KMS-11 (cell line): ENCODE measurements at regions not wholly inside any gene's neighbourhood (a gene's known extent, or its start where the extent isn't known, plus 50 kb on each side); places are given as distances from the start of the nearest gene placed in this dataset.
"Not testable (repeated sequence)": the region's sequence is repeated elsewhere in the genome, so short reads cannot be mapped to it uniquely, and the experiment has no call there.

Experiments
- H2AFZ ChIP-seq: fragments of 200-600 bp; sonication (generic); 2 replicates; pipeline ENCODE4 v1.6.1; 2016; ENCODE audit warnings: antibody characterized with exemption, mixed run types, low read depth
- H3K27ac ChIP-seq: fragments of 200-600 bp; sonication (generic); 2 replicates; pipeline ENCODE4 v1.6.1; 2016; ENCODE audit warnings: mild to moderate bottlenecking, mixed run types
- H3K27me3 ChIP-seq: fragments of 200-600 bp; sonication (generic); 2 replicates; pipeline ENCODE4 v1.6.1; 2017; ENCODE audit warnings: mild to moderate bottlenecking, low read depth, mixed run types, moderate library complexity; ENCODE audit not compliant: insufficient read depth
- H3K36me3 ChIP-seq: fragments of 200-600 bp; sonication (generic); 2 replicates; pipeline ENCODE4 v1.6.1; 2017; ENCODE audit warnings: mild to moderate bottlenecking, mixed run types; ENCODE audit not compliant: insufficient read depth
- H3K4me1 ChIP-seq: fragments of 200-600 bp; sonication (generic); 2 replicates; pipeline ENCODE4 v1.6.1; 2016; ENCODE audit warnings: mild to moderate bottlenecking, low read depth, mixed run types; ENCODE audit not compliant: poor library complexity, severe bottlenecking
- H3K4me2 ChIP-seq: fragments of 200-600 bp; sonication (generic); 2 replicates; pipeline ENCODE4 v1.7.0; 2016; ENCODE audit warnings: mild to moderate bottlenecking, mixed run types
- H3K4me3 ChIP-seq: fragments of 200-600 bp; sonication (generic); IDR thresholded peaks from 2 replicates; pipeline ENCODE4 v1.6.1; 2017; ENCODE audit warnings: low read depth, low read length, mixed read lengths; ENCODE audit not compliant: insufficient read depth
- H3K79me2 ChIP-seq: fragments of 200-600 bp; sonication (generic); 2 replicates; pipeline ENCODE4 v1.6.1; 2016; ENCODE audit warnings: low read depth, mixed run types; ENCODE audit not compliant: insufficient read depth
- H3K9ac ChIP-seq: fragments of 200-600 bp; sonication (generic); 2 replicates; pipeline ENCODE4 v1.6.1; 2016; ENCODE audit warnings: mild to moderate bottlenecking, mixed run types
- H4K20me1 ChIP-seq: fragments of 200-600 bp; sonication (generic); 2 replicates; pipeline ENCODE4 v1.6.1; 2016; ENCODE audit warnings: mild to moderate bottlenecking, mixed run types; ENCODE audit not compliant: insufficient read depth
- CTCF ChIP-seq: fragments of 200-600 bp; sonication (generic); conservative IDR thresholded peaks from 2 replicates; pipeline ENCODE4 v1.6.1; 2017; ENCODE audit warnings: low read depth, mild to moderate bottlenecking, antibody characterized with exemption, low read length, moderate library complexity, mixed read lengths

DNA sequence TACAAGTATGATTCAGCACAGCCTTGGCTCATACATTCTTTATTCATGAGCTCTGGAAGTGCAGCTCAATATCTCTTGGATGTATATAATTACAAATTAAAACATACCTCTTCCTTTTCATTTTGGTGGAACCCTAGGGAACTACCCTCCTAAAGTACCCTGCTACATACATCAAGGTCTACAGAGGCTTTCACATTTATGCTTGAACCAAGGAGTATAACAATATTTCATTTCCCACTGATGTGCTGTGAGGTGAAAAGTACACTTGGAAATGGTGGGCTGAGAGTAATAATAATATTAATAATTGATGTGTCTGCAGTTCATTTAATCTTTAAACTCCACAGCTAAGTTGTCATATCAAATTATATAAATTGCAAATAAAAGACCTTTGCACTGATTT is 142.2 kb upstream of the LRRC3B start:
- Histone ChIP-seq H3K36me3 (no peaks in the 10 kb centered on the region), H2AFZ (no peak overlapping the region)

GRCh38 chr3:26484140-26484539 is 138.4 kb upstream of the LRRC3B start:
- Histone ChIP-seq H3K27ac (no peak overlapping the region), H4K20me1 (no peaks in the 10 kb centered on the region), H3K4me3 (no peak overlapping the region), H3K9ac (no peak overlapping the region), H2AFZ (no peak overlapping the region), H3K36me3 (no peaks in the 10 kb centered on the region), H3K4me2 (no peak overlapping the region), H3K27me3 (no peaks in the 10 kb centered on the region), H3K4me1 (no peaks in the 10 kb centered on the region), H3K79me2 (no peaks in the 10 kb centered on the region)
- TF ChIP-seq CTCF = peak; percentile 31; the same call in 1 of the 2 replicates

More for the DNA sequence above, 142.2 kb upstream of the LRRC3B start:
- H3K4me3 ChIP-seq = no peak overlapping the region
- no peak overlapping the region for H3K9ac ChIP-seq
- no peaks in the 10 kb centered on the region for H4K20me1 ChIP-seq
- no peak for TF ChIP-seq CTCF
- H3K4me2 ChIP-seq = no peak overlapping the region
- H3K4me1 ChIP-seq = no peaks in the 10 kb centered on the region
- H3K27me3 ChIP-seq = no peaks in the 10 kb centered on the region
- H3K27ac ChIP-seq = no peak overlapping the region
- H3K79me2 ChIP-seq = no peaks in the 10 kb centered on the region

DNA sequence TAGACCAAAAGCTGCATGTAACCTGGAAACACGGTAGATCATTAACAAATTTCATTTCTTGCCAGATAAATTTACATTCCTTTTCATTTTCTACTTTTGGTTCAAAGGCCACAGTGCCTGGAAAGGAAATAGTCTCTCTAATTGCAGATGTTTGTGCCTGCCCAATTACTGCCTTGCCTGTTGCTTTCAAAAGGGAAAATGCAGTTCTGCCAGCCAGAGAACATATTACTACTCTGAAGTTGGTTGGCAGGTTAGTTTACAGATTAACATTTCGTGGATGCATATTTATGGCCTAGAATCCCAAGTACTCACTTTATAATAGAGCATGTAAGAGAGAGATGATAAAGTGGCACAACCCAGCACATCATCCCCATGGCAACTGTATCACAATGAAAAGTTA is 124.3 kb upstream of the LRRC3B start:
- Histone ChIP-seq H2AFZ (no peak overlapping the region), H3K9ac (no peak overlapping the region), H3K79me2 (no peaks in the 10 kb centered on the region), H4K20me1 (no peaks in the 10 kb centered on the region), H3K4me3 (no peak overlapping the region), H3K36me3 (no peaks in the 10 kb centered on the region), H3K27ac (no peak overlapping the region), H3K27me3 (no peaks in the 10 kb centered on the region), H3K4me1 (no peaks in the 10 kb centered on the region), H3K4me2 (no peak overlapping the region)
- TF ChIP-seq CTCF = no peak

DNA sequence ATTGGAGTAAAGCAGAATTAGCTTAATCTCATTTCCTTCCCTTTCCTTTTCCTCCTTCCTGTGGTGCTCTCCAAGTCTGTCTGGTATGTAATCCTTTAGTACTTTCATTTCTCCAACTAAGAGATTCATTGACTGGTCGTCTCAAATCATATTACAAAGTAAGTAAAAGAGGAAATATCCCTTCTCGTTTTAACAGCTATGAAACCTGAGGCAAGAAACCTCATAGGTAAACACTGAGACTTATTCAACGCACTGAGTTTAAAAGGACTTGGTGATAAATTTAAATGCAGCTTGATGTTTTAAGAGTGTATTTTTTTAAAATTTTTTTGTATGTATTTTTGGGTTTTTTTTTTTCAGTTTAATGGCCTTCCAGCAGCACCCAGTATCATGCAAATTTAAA is 117.2 kb upstream of the LRRC3B start:
- no peak for TF ChIP-seq CTCF
- H3K4me3 ChIP-seq = no peak overlapping the region
- H3K9ac ChIP-seq = no peak overlapping the region
- H3K36me3 ChIP-seq = no peaks in the 10 kb centered on the region
- H3K27me3 ChIP-seq = no peaks in the 10 kb centered on the region
- H3K4me2 ChIP-seq = no peak overlapping the region
- no peaks in the 10 kb centered on the region for H4K20me1 ChIP-seq
- H3K79me2 ChIP-seq = no peaks in the 10 kb centered on the region
- no peaks in the 10 kb centered on the region for H3K4me1 ChIP-seq
- no peak overlapping the region for H3K27ac ChIP-seq
- no peak overlapping the region for H2AFZ ChIP-seq

DNA sequence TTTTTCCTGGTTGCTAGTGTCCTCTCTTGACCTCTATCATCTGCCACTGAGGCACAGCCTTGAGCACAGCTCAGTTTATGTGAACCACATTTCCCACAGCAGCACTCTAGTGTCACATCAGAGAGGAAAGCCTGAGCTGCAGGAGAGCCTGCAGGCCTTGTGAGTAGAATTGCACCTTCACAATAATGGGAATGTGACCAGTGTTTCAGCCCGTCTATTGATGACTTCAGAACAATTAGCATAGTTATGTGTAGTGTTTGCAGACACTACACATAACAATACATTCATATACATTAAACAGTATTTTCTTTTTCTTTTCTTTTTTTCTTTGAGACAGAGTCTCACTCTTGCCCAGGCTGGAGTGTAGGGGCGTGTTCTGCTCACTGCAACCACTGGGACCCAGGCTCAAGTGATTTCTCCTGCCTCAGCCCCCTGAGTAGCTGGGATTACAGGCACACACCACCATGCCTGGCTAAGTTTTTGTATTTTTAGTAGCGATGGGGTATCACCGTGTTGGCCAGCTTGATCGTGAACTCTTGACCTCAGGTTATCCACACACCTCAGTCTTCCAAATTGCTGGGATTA is 108.0 kb upstream of the LRRC3B start:
- not testable (repeated sequence) for H3K9ac ChIP-seq, H3K79me2 ChIP-seq, H4K20me1 ChIP-seq, H3K36me3 ChIP-seq, H3K4me1 ChIP-seq, H3K4me2 ChIP-seq, H3K4me3 ChIP-seq, H2AFZ ChIP-seq, H3K27me3 ChIP-seq, H3K27ac ChIP-seq
